GM21529 (cell line): ENCODE measurements at regions not wholly inside any gene's neighbourhood (a gene's known extent, or its start where the extent isn't known, plus 50 kb on each side); places are given as distances from the start of the nearest gene placed in this dataset.
"Not testable (repeated sequence)": the region's sequence is repeated elsewhere in the genome, so short reads cannot be mapped to it uniquely, and the experiment has no call there.

Experiments
- ATAC-seq: cut with Tn5 transposase; IDR thresholded peaks from one replicate; pipeline ENCODE4 v1.9.1; 2021; ENCODE audit not compliant: unreplicated experiment

DNA sequence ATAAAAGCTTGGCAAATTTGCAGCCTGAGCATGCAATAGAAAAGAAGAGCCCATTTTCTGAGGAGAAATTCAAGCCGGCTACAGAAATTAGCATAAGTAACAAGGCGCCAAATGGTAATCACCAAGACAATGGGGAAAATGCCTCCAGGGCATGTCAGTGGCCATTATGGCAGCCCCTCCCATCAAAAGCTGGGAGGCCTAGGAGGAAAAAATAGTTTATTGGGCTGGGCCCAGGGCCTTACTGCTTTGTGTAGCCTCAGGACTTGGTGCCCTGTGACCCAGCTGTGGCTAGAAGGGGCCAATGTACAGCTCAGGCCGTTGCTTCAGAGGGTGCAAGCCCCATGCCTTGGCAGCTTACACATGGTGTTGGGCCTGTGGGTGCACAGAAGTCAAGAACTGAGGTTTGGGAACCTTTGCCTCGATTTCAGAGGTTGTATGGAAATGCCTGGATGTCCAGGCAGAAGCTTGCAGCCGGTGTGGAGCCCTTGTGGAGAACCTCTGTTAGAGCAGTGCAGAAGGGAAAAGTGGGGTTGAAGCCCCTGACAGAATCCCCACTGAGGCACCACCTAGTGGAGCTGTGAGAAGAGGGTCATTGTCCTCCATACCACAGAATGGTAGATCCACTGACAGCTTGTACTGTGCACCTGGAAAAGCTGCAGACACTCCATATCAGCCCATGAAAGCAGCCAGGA lies 328.5 kb upstream of the MAP3K7 start:
- no peak for ATAC-seq

DNA sequence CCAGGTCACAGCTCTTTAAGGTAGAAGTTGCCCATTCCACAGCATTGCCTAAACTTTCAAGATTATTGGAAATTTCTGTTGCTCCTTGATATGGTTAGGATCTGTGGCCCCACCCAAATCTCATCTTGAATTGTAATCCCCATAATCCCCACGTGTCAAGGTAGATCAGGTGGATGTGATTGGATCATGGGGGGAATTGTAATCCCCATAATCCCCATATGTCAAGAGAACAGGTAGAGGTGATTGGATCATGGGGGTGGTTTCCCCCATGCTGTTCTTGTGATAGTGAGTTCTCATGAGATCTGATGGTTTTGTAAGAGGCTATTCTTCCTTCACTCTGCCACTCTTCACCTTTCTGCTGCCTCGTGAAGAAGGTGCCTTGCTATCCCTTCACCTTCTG lies 327.4 kb upstream of the MAP3K7 start:
- no peak for ATAC-seq

DNA sequence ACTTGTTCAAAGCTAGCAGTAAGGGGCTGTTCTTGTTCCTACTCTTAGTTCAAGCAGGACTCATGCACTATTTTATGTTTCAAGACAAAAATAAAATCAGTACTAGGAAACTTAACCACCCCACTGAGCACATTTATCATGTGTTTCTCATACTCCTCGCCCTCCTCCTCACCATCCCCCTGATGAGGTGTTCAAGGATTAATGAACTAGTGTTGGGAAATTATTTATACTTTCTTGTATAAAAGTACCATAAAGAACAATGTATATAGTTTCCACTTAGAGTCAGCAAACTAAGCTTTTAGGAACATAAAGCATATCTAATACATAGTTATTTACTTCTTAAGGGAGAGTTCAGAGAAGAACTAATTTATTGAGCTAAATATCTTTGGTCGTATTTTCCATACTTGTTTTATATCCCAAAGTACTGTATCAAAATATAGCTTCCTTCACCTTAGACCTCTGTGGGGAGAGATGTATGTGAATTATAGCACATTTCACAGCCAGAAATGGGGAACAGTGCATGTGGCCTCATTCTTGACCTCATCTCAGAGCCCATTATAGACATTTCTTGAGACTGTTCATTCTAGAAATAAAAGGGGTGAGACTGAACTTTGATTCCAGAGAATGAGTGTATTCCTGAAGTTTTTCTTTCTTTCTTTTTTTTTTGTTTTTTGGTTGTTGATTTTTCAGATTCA lies 326.5 kb upstream of the MAP3K7 start:
- ATAC-seq, result no peak

DNA sequence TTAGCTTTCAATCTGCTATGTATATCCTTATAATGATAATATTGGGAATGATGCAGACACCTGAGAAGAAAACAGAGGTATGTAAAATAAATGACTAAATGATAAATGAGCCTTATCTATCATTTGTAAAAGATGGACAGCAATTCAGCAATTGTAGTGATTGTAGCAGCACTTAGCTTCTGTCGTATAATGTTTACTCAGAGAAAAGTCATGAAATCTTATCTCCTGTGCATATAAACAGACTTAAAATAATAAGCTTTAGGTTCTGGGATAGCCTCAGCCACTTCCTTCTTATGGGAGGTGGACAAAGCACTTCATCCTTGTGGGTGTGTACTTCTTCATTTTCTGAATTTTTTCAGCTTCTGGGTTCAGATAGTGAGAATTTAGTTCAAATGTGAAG lies 324.8 kb upstream of the MAP3K7 start:
- no peak for ATAC-seq

DNA sequence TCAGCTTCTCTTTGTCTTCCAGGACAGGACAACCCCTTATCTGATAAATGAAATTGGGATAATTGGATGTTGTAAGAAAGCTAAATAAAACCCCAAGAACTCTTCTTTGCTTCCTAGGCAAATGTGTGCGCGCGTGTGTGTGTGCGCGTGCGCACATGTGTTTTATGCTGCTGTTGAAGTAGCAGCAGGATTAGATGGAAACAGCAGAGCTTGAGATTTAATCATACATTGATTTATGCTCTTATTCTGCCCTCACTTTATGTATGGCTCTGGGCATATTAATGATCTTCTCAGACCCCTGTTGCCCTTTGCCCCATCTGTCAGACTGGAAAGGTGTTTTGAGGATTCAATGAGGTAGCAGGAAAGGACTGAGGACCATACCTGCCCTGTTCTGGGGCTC lies 324.0 kb upstream of the MAP3K7 start:
- no peak for ATAC-seq

DNA sequence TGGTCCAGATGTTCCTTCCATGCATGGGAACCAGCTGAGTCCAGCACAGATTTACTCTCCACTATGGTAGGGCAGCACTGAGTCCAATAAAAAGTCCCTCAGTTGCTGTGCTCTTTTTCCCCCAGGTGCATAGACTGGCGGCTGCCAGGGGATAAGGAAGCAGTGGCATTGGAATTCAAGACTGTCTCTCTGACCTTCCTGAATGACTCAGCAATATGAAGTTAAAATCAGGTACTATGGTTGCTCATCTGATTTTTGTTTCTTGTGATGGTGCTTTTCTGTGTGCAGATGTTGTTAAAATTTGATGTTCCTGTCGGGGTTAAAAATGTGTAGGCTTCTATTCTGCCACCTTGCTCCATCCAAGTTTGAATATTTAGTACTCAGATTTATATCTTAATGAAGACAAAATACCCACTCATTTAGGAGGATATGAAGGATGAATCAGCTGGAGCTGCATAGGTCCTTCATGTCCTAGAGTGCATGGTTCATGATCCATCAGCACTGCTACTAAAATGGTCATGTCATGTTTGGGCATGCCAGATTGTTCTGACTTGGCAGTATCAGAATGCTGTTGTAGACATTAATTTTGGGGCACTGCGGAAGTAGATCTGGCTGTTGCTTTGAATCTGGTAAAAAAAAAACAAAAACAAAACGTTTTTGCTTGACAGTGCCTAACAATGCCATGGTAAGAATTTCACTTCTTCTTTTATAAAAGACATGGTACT lies 321.2 kb upstream of the MAP3K7 start:
- no peak for ATAC-seq

DNA sequence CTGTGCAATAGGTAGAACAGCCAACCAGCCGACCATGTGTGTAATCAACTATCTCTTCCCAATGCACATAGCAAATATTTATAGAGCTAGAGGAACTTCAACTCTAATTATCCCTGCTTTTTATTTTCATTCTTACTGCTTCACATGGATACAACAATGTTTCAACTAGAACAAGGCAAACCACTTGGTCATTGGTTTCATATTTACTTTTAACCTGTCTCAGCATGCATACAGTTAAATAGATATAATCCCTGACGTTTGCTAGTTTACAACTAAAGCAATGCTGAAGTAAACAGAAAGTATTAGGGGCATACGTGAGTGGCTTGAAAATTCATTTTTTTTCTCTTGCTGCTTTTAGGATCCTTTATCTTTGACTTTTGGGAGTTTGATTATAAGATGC lies 318.5 kb upstream of the MAP3K7 start:
- no peak for ATAC-seq

DNA sequence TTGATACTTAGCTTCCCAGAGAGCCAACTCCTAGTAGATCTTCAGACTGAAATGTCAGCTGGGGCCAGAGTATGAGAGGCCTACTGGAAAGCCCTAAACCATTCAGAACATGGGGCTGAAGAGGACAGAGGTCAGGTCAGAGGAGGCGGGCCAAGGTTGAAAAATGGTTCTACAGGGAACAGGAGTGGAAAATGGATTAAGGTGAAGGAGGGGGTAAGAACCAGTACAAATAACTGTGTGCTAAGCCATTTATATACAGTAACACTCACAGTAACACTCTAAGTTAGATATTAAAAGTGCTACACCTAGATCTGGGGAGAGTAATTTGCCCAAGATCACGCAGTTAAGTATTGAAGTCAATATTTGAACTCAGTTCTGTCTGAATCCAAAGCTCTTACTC lies 313.2 kb upstream of the MAP3K7 start:
- no peak for ATAC-seq

DNA sequence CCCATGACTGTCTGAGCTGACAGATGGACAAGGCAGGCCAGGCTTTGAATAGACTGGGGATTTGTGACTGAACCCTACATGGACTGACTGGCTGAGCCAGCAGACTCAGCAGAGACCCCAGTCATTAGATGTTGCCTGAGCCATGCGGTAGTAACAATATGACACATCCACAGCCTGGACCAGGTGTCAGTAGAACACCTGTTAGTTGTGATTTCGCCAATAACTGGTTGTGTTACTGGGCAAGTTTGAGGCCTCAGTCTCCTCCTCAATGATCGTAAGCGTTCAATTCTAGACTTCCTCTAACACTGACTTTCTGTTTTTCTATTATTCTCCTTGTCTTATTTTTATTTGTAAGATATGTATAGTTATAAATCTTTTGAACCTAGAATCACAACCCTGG lies 311.9 kb upstream of the MAP3K7 start:
- ATAC-seq, result no peak

DNA sequence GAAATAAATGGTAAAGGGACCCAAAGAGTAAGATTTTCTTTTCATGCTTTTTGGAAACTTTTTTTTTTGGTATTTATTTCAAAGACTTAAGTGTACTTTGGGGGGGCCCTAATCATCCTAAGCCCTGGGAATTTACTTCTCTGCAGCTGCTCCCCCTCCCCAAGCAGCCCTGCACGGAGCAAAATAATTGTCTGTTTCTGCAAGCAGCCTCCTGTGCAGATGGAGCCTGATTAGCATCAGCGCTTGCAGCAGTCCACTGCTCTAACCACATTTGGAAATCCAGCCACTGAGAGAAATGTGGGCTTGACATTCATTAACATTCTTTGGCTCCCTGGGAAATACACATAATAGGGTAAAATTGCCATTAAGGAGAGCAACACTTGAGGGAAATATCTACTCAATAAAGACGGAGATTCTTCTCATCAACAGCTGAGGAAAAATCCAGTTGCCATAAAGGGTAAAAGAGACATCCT lies 309.2 kb upstream of the MAP3K7 start:
- ATAC-seq, result no peak

DNA sequence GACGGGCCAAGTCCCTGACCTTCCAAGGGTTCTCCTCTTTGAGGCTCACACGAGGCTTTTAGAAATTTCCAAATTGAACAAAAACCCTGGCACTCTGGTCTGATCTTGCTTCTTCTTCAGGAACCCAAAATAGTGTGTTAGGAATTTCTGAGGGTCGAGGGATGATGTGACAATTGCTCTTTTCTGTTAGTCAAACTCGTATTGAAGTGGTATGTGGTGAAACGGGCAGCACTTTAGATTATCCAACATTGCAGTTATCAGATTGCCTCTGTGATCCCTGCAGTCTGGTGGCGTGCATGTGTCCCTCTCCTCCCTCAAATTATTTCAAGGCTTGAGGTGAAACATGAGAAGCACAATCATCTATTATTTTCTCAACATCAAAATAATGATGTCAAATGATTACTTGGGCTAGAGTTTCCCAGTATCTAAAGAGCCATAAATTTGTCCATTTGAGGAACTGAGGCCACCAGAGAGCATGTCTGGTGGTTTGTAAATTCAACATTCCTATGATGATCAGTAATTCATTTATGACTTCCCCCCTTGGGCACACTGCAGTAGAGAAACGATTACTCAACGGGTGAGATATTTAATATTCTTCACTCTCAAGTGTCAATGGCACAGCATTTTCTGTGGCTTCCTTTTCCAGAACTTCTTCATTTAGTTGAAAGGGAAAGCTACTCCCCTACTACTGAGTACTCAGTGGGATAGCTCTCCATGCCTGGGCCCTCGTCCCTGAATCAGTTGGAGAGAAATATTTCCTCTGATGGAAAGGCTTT lies 308.6 kb upstream of the MAP3K7 start:
- ATAC-seq, result no peak

DNA sequence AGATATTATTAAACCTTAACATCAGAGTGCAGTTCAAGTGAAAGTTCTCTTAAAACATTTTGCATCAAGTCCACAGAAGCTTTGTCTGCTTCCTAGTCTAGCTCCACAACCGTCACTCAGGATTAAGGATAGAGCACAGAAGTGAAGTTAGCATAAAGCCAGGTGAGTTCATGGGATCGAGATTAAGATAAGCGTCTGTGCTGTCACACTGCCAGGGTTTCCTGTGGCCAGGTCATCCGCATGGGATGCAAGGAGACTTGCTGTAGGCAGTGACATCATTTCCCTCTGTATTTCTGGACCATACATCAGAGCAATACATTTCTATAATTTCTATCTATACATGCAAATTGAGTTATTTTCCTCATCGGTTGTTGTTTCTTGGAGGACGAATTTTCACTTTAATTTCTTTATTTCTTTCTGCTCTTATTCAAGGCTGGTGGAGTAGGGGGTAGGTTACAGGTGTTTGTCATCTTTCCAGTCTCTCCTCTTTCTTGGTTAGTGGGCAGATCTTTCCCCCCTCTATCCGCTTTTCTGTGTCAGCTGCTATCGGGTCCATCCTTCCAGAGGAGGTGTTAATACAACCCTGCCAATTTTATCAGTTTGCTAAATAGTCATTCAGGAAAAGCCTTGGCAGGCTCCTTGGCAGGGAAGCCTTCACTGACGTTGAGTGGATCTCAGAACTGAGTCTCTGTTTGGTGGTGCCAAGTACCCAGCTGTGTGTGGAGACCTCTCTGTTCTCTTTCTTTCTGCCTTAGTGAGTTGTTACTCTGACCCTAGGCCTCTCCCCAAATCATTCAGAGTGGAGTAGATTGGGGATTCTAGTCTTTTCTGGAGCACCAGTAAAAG lies 307.6 kb upstream of the MAP3K7 start:
- ATAC-seq, result no peak

DNA sequence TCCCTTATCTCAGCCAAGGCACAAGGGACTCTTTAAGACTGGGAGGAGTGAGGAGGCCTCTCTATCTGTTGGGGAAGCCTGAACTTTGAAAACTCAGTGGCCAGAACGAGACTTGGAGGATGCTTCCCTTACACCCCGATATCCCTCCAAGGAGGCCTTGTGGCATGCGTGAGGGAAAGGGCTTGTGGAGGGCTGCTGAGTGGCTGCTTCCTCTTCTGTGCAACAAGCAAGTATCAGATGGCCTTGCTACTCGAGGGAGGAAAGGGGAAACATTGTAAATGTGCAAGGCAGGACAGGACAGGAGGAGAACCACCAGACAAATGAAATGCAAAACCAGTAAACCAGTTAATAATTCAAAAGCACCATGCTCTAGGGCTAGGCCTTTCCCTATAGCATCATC lies 306.5 kb upstream of the MAP3K7 start:
- ATAC-seq, result no peak

DNA sequence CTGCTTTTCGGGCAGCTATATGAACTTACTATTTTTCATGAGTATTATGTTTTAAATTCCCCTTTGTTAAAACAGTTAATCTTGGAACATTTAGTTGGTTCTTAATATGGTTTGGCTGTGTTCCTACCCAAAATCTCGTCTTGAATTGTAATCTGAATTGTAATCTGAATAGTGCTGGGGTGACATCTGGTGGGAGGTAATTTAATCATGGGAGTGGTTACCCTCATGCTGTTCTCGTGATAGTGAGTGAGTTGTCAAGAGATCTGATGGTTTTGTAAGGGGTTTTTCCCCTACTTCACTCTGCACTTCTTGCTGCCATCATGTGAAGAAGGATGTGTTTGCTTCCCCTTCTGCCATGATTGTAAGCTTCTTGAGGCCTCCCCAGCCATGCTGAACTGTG lies 305.4 kb upstream of the MAP3K7 start:
- ATAC-seq, result no peak

DNA sequence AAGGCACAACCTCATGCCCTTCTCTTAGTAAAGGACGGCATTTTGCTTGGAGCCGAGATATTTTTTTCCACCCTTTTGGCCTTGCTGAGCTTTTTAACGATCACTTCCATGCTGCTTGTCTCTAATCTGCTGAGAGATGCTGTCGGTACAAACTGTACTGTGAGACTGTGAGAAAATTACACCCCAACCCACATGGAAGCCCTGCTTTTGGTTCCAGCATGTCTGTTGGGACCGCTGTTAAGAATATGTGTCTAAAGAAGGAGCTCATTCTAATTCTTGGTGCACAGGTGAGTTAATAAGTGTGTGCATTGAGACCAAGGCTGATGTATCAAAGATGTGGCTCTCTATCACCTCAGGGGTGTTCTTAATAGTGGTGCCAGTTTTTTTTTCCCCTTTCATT lies 304.5 kb upstream of the MAP3K7 start:
- ATAC-seq, result no peak

DNA sequence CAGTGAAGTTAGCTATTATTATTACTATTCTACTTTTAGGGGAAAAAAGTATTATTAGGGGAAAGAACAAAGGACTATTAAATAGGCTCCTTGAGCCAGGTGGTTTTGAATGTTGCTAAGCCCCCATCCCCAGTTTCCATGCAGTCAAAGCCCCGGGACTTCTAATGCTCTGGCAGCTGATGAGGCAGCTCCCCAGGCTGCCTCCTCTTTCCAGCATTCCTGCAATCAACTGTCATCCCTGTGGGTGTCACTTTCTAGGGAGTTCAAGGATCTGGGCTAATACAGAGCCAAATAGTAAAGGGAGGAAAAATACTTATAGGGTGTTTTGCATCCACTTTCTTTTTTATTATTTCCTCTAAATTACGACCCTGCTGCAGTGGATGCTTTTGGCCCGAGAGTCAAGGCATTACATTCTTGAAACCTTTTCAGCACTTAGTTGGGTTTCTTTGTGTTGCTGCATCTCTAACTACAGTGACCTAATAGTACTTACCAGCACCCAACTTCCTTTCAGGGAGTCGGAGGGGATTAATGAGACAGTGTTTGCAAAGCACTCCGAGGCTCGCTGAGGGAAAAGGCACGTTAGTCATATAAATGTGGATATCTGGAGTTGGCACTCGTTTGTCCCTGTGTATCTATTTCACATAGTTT lies 303.9 kb upstream of the MAP3K7 start:
- no peak for ATAC-seq

DNA sequence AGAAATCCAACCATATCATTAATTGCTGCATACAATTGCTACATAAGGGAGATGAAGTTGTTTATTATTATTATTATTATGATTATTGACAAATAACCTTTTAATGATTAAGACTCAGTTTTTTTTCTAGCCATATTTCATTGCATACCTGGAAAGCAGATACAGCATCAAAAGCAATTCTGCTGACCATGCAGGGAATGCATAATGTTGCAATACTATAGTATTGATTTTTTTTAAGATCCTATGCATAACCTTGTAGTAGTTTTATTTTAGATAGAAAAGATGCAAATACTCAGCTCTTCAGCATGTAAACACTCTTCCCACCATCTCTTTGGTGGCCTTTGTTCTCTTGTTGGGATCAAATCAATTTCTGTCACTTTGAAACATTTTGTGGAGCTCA lies 300.9 kb upstream of the MAP3K7 start:
- no peak for ATAC-seq

DNA sequence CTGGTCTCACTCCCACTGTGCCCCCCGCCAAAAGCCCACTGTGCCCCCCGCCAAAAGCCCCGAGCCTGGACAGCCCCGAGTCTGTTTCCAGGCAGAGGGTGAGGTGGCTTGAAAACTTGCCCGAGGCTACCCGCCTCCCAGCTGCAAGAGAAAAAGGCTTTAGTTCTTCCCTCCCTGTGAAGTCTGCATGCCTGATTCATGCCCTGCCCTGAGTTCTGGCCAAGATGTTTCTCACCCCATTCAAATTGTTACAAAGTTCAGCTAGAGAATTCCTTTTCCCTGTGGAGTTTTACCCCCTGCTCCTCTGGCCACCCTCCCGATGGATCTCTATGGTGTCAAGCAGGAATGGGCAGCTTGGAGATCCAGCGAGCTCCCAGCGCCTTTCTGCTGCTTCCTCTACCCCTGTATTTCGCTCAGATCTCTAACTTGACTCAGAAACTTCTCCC lies 298.8 kb upstream of the MAP3K7 start:
- no peak for ATAC-seq

DNA sequence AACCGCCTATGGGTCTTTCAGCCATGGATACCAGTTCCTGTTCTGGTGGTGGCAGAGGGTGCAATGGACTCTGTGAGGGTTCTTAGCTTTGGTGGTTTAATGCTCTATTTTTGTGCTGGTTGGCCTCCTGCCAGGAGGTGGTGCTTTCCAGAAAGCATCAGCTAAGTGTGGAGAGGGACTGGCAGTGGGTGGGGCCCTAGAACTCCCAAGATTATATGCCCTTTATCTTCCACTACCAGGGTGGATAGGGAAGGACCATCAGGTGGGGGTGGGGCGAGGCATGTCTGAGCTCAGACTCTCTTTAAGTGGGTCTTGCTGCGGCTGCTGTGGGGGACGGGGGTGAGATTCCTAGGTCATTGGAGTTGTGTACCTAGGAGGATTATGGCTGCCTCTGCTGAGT lies 298.3 kb upstream of the MAP3K7 start:
- not testable (repeated sequence) for ATAC-seq

DNA sequence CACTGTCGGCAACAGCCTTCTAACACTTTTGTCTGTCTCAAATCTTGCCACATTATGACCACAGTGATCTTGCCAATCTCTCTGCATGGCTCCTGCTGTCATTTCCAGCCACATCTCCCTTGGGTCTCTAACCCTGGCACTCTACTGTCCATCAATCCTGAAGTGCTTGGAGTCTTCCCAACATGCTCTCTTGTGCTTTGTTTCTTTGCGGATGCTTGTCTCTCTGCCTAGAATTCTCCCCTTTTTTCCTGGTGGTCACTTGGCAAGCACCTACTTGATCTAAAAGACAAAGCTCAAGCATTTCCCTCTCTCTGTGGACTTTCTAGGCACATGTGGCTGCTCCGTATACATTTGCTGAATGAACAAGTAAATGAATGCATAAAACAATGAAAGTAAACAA lies 290.7 kb upstream of the MAP3K7 start:
- ATAC-seq, result no peak
